ENCODE measurements at regions not wholly inside any gene's neighbourhood (a gene's known extent, or its start where the extent isn't known, plus 50 kb on each side); places are given as distances from the start of the nearest gene placed in this dataset.

GRCh38 chr21:28747464-28747863, 245.2 kb downstream of the LTN1 start:
- DNase-seq = no peak

GRCh38 chr21:28746166-28746565, 246.5 kb downstream of the LTN1 start:
- DNase-seq = no peak

- DNase-seq = peak; percentile 82
Observed at GRCh38 chr21:28745131-28746016, 247.3 kb downstream of the LTN1 start.

GRCh38 chr21:28743723-28744122, 249.0 kb downstream of the LTN1 start:
- no peak for DNase-seq

- peak; percentile 44 for DNase-seq
Observed at GRCh38 chr21:28742527-28742926, 250.2 kb downstream of the LTN1 start.

- no peak for DNase-seq
Observed at GRCh38 chr21:28740125-28740524, 252.6 kb downstream of the LTN1 start.

GRCh38 chr21:28738882-28739281, 253.8 kb downstream of the LTN1 start:
- DNase-seq = no peak

GRCh38 chr21:28738420-28738704, 254.3 kb downstream of the LTN1 start:
- no peak for DNase-seq

- no peak for DNase-seq
Observed at GRCh38 chr21:28737674-28738419, 254.8 kb downstream of the LTN1 start.

- no peak for DNase-seq
Observed at GRCh38 chr21:28734522-28735175, 258.0 kb downstream of the LTN1 start.

- no peak for DNase-seq
Observed at GRCh38 chr21:28731700-28732321, 260.9 kb downstream of the LTN1 start.

GRCh38 chr21:28729887-28730286, 262.8 kb downstream of the LTN1 start:
- DNase-seq = no peak

- no peak for DNase-seq
Observed at GRCh38 chr21:28727809-28728208, 264.9 kb downstream of the LTN1 start.

GRCh38 chr21:28725396-28725795, 267.3 kb downstream of the LTN1 start:
- no peak for DNase-seq

GRCh38 chr21:28723646-28724045, 269.0 kb downstream of the LTN1 start:
- no peak for DNase-seq

GRCh38 chr21:28719723-28720122, 273.0 kb downstream of the LTN1 start:
- DNase-seq = no peak

GRCh38 chr21:28714777-28715464, 277.8 kb downstream of the LTN1 start:
- no peak for DNase-seq

- no peak for DNase-seq
Observed at GRCh38 chr21:28712411-28712810, 280.3 kb downstream of the LTN1 start.

GRCh38 chr21:28705616-28706015, 287.1 kb downstream of the LTN1 start:
- DNase-seq = no peak

- DNase-seq = peak; percentile 23
Observed at GRCh38 chr21:28704746-28705145, 287.9 kb downstream of the LTN1 start.

- DNase-seq = no peak
Observed at GRCh38 chr21:28703861-28704260, 288.8 kb downstream of the LTN1 start.

GRCh38 chr21:28699596-28700259, 292.9 kb downstream of the LTN1 start:
- DNase-seq = no peak
